ENCODE measurements at regions not wholly inside any gene's neighbourhood (a gene's known extent, or its start where the extent isn't known, plus 50 kb on each side); places are given as distances from the start of the nearest gene placed in this dataset.
"Not testable (repeated sequence)": the region's sequence is repeated elsewhere in the genome, so short reads cannot be mapped to it uniquely, and the experiment has no call there.

DNA sequence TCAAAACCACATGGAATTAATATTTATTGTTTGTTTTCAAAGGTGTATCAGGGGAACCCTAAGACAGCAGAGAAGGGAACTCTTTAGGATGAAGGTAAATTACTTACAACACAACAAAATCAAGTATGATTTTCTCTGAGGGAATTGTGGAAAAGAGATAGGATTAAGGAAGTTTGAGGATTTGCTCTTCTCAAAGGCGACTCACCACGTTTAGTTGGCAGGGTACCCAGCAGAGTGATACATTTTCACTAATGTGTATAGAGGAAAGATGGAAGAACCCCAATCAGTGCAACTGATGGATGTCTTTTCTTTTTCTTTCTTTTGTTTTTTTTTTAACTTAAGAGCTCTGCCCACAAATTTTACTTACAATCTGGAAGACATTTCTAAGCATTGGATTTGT, 499.2 kb downstream of the CCER1 start:
- Mint-ChIP-seq H3K9me3 (no peaks in the 10 kb centered on the region), H3K27me3 (no peaks in the 10 kb centered on the region), H3K4me3 (no peak overlapping the region), H3K36me3 (ENCODE audit: insufficient read depth) (no peaks in the 10 kb centered on the region), H3K4me1 (no peaks in the 10 kb centered on the region), H3K27ac (ENCODE audit: low read depth) (no peak overlapping the region)
- ATAC-seq (replicated peaks; ENCODE audit: extremely low read depth, poor library complexity, severe bottlenecking) (no peak), DNase-seq (ENCODE audit: low spot score in 2 of 2) (no peak)

GRCh38 chr12:90449611-90450010, 505.4 kb downstream of the CCER1 start:
- Mint-ChIP-seq H3K4me1 (no peaks in the 10 kb centered on the region), H3K27ac (ENCODE audit: low read depth) (no peak overlapping the region), H3K27me3 (no peaks in the 10 kb centered on the region), H3K36me3 (ENCODE audit: insufficient read depth) (no peaks in the 10 kb centered on the region), H3K4me3 (no peak overlapping the region), H3K9me3 (peaks cover 7% of the 10 kb centered on the region)
- DNase-seq (ENCODE audit: low spot score in 2 of 2), result no peak
- no peak for ATAC-seq (replicated peaks; ENCODE audit: extremely low read depth, poor library complexity, severe bottlenecking)

DNA sequence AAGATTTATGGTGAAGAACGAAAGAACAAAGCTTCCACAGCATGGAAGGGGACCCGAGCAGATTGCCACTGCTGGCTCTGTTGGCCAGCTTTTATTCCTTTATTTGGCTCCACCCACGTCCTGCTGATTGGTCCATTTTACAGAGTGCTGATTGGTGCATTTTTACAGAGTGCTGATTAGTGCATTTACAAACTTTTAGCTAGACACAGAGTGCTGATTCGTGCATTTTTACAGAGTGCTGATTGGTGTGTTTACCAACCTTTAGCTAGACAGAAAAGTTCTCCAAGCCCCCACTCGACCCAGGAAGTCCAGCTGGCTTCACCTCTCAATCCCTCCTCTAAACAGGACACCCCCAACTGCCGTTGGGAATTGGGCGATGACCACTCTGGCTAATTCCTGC, 511.5 kb downstream of the CCER1 start:
- DNase-seq (ENCODE audit: low spot score in 2 of 2); ATAC-seq (replicated peaks; ENCODE audit: extremely low read depth, poor library complexity, severe bottlenecking); H3K4me3 Mint-ChIP-seq; H3K27me3 Mint-ChIP-seq; H3K36me3 Mint-ChIP-seq (ENCODE audit: insufficient read depth); H3K27ac Mint-ChIP-seq (ENCODE audit: low read depth); H3K4me1 Mint-ChIP-seq: not testable (repeated sequence)
- H3K9me3 Mint-ChIP-seq, result peaks cover 15% of the 10 kb centered on the region

- H3K27ac Mint-ChIP-seq (ENCODE audit: low read depth), result no peak overlapping the region
- DNase-seq (ENCODE audit: low spot score in 2 of 2) (no peak), ATAC-seq (replicated peaks; ENCODE audit: extremely low read depth, poor library complexity, severe bottlenecking) (no peak)
- H3K9me3 Mint-ChIP-seq, result peaks cover 15% of the 10 kb centered on the region
- no peaks in the 10 kb centered on the region for H3K4me1 Mint-ChIP-seq
- H3K36me3 Mint-ChIP-seq (ENCODE audit: insufficient read depth), result no peaks in the 10 kb centered on the region
- H3K27me3 Mint-ChIP-seq, result no peaks in the 10 kb centered on the region
- no peak overlapping the region for H3K4me3 Mint-ChIP-seq
These were observed 513.5 kb downstream of the CCER1 start for GRCh38 chr12:90441431-90441830.

DNA sequence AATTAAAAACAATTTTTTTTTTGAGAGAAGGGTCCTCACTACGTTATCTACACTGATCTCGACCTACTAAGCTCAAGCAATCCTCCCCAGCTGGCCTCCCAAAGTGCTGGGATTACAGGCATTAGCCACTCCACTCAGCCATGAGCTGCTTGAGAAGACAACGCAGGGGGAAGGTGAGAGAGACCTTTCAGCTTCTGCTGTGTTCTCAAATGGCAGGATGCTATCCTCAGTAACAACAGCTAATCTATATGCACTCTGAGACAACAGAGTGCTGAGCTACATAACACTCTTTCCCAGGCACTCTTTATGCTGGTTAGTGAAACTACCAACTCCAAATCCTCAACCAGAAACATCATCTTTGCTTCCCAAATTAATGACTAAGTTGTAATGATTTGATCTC, 526.1 kb downstream of the CCER1 start:
- H3K9me3 Mint-ChIP-seq, result no peaks in the 10 kb centered on the region
- DNase-seq (ENCODE audit: low spot score in 2 of 2) (no peak), ATAC-seq (replicated peaks; ENCODE audit: extremely low read depth, poor library complexity, severe bottlenecking) (no peak)
- no peaks in the 10 kb centered on the region for H3K4me1 Mint-ChIP-seq
- no peaks in the 10 kb centered on the region for H3K27me3 Mint-ChIP-seq
- H3K36me3 Mint-ChIP-seq (ENCODE audit: insufficient read depth), result no peaks in the 10 kb centered on the region
- H3K27ac Mint-ChIP-seq (ENCODE audit: low read depth), result no peak overlapping the region
- no peak overlapping the region for H3K4me3 Mint-ChIP-seq

GRCh38 chr12:90428465-90428864, 526.5 kb downstream of the CCER1 start:
- no peaks in the 10 kb centered on the region for H3K4me1 Mint-ChIP-seq
- H3K9me3 Mint-ChIP-seq, result no peaks in the 10 kb centered on the region
- H3K27me3 Mint-ChIP-seq, result no peaks in the 10 kb centered on the region
- no peak overlapping the region for H3K4me3 Mint-ChIP-seq
- DNase-seq (ENCODE audit: low spot score in 2 of 2), result no peak
- ATAC-seq (replicated peaks; ENCODE audit: extremely low read depth, poor library complexity, severe bottlenecking), result no peak
- H3K27ac Mint-ChIP-seq (ENCODE audit: low read depth), result no peak overlapping the region
- no peaks in the 10 kb centered on the region for H3K36me3 Mint-ChIP-seq (ENCODE audit: insufficient read depth)

GRCh38 chr12:90423965-90424364, 531.0 kb downstream of the CCER1 start:
- no peaks in the 10 kb centered on the region for H3K9me3 Mint-ChIP-seq
- DNase-seq (ENCODE audit: low spot score in 2 of 2) (no peak), ATAC-seq (replicated peaks; ENCODE audit: extremely low read depth, poor library complexity, severe bottlenecking) (no peak)
- no peaks in the 10 kb centered on the region for H3K4me1 Mint-ChIP-seq
- no peak overlapping the region for H3K27ac Mint-ChIP-seq (ENCODE audit: low read depth)
- H3K27me3 Mint-ChIP-seq, result no peaks in the 10 kb centered on the region
- H3K36me3 Mint-ChIP-seq (ENCODE audit: insufficient read depth), result peaks cover 1% of the 10 kb centered on the region
- H3K4me3 Mint-ChIP-seq, result no peak overlapping the region

- Mint-ChIP-seq H3K4me3 (no peak overlapping the region), H3K27ac (ENCODE audit: low read depth) (no peak overlapping the region), H3K4me1 (no peaks in the 10 kb centered on the region), H3K27me3 (no peaks in the 10 kb centered on the region), H3K36me3 (ENCODE audit: insufficient read depth) (no peaks in the 10 kb centered on the region), H3K9me3 (no peaks in the 10 kb centered on the region)
- DNase-seq (ENCODE audit: low spot score in 2 of 2), result no peak
- ATAC-seq (replicated peaks; ENCODE audit: extremely low read depth, poor library complexity, severe bottlenecking), result no peak
These were observed 544.0 kb downstream of the CCER1 start for GRCh38 chr12:90410962-90411361.

DNA sequence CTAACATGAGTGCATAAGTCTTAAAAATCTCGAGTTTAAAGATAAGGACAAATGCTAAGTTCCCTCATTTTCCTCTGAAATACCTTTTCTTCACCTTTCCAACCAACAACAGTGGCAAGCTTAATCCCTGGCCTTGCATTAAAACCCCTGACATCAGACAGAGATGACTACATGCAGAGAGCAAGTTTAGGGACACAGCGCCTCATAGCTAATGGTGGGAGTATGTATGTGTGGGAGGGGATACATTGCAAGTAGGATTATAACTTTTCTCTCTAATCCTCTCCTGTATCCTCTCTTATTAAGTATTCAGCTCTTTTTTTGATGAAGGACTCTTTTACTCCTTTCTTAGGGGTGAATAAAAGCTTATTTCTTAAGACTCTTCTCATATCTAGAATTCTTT, 547.1 kb downstream of the CCER1 start:
- Mint-ChIP-seq H3K9me3 (no peaks in the 10 kb centered on the region), H3K27ac (ENCODE audit: low read depth) (no peak overlapping the region), H3K4me1 (no peaks in the 10 kb centered on the region), H3K4me3 (no peak overlapping the region), H3K36me3 (ENCODE audit: insufficient read depth) (no peaks in the 10 kb centered on the region), H3K27me3 (no peaks in the 10 kb centered on the region)
- ATAC-seq (replicated peaks; ENCODE audit: extremely low read depth, poor library complexity, severe bottlenecking), result no peak
- no peak for DNase-seq (ENCODE audit: low spot score in 2 of 2)

GRCh38 chr12:90404071-90404470, 550.9 kb downstream of the CCER1 start:
- H3K27me3 Mint-ChIP-seq, result no peaks in the 10 kb centered on the region

GRCh38 chr12:90401185-90401584, 553.8 kb downstream of the CCER1 start:
- ATAC-seq (replicated peaks; ENCODE audit: extremely low read depth, poor library complexity, severe bottlenecking), result no peak
- no peaks in the 10 kb centered on the region for H3K27me3 Mint-ChIP-seq
- no peak overlapping the region for H3K4me3 Mint-ChIP-seq
- no peaks in the 10 kb centered on the region for H3K36me3 Mint-ChIP-seq (ENCODE audit: insufficient read depth)
- H3K4me1 Mint-ChIP-seq, result no peaks in the 10 kb centered on the region
- DNase-seq (ENCODE audit: low spot score in 2 of 2), result no peak
- H3K27ac Mint-ChIP-seq (ENCODE audit: low read depth), result no peak overlapping the region
- H3K9me3 Mint-ChIP-seq, result no peaks in the 10 kb centered on the region

More at GRCh38 chr12:90404071-90404470, 550.9 kb downstream of the CCER1 start:
- Mint-ChIP-seq H3K4me3 (no peak overlapping the region), H3K27ac (ENCODE audit: low read depth) (no peak overlapping the region), H3K9me3 (no peaks in the 10 kb centered on the region), H3K36me3 (ENCODE audit: insufficient read depth) (no peaks in the 10 kb centered on the region), H3K4me1 (no peaks in the 10 kb centered on the region)
- ATAC-seq (replicated peaks; ENCODE audit: extremely low read depth, poor library complexity, severe bottlenecking) (no peak), DNase-seq (ENCODE audit: low spot score in 2 of 2) (no peak)

- Mint-ChIP-seq H3K36me3 (ENCODE audit: insufficient read depth) (no peaks in the 10 kb centered on the region), H3K27me3 (no peaks in the 10 kb centered on the region), H3K4me1 (no peaks in the 10 kb centered on the region), H3K27ac (ENCODE audit: low read depth) (no peak overlapping the region), H3K4me3 (no peak overlapping the region), H3K9me3 (no peaks in the 10 kb centered on the region)
- no peak for DNase-seq (ENCODE audit: low spot score in 2 of 2)
- no peak for ATAC-seq (replicated peaks; ENCODE audit: extremely low read depth, poor library complexity, severe bottlenecking)
These were observed 555.6 kb downstream of the CCER1 start for GRCh38 chr12:90399357-90399756.

DNA sequence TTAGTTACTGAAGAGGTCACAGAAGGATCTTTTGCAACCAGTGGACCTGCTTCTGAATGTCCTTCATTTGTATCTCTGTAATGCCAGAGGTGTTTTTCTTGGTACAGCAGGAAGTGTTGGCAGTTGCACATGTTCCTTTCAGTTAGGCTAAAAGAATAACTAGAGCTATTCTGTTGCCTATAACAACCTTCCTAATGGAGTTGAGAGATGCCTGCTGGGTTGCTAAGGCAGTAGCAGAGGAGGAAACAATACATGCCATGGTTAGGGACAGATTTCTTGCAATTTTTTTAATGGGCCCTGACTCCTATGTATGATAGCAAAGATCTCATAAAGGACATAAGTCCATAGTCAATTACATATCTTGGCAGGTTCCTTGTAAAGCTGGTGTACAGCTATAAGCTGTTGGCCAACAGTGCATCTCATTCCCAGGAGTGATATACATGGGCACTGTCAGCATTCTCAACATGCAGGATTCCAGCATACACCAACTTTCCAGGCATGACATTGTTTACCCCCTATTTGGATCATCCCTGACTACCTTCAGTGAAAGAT, 556.6 kb downstream of the CCER1 start:
- H3K4me3 Mint-ChIP-seq, result no peak overlapping the region
- no peaks in the 10 kb centered on the region for H3K36me3 Mint-ChIP-seq (ENCODE audit: insufficient read depth)
- DNase-seq (ENCODE audit: low spot score in 2 of 2) (no peak), ATAC-seq (replicated peaks; ENCODE audit: extremely low read depth, poor library complexity, severe bottlenecking) (no peak)
- no peaks in the 10 kb centered on the region for H3K27me3 Mint-ChIP-seq
- H3K27ac Mint-ChIP-seq (ENCODE audit: low read depth), result no peak overlapping the region
- H3K9me3 Mint-ChIP-seq, result no peaks in the 10 kb centered on the region
- no peaks in the 10 kb centered on the region for H3K4me1 Mint-ChIP-seq

GRCh38 chr12:90396556-90396955, 558.4 kb downstream of the CCER1 start:
- no peak for DNase-seq (ENCODE audit: low spot score in 2 of 2)
- Mint-ChIP-seq H3K4me3 (no peak overlapping the region), H3K27ac (ENCODE audit: low read depth) (no peak overlapping the region), H3K4me1 (no peaks in the 10 kb centered on the region), H3K27me3 (no peaks in the 10 kb centered on the region), H3K9me3 (peaks cover 7% of the 10 kb centered on the region), H3K36me3 (ENCODE audit: insufficient read depth) (no peaks in the 10 kb centered on the region)
- no peak for ATAC-seq (replicated peaks; ENCODE audit: extremely low read depth, poor library complexity, severe bottlenecking)

All from central memory CD8-positive, alpha-beta T cell (primary cell).